WERI-Rb-1 (cell line): ENCODE measurements at regions not wholly inside any gene's neighbourhood (a gene's known extent, or its start where the extent isn't known, plus 50 kb on each side); places are given as distances from the start of the nearest gene placed in this dataset.

Experiments
- DNase-seq: peaks from one replicate; pipeline ENCODE4 v3.0.0-alpha.2; 2020
- H3K27ac ChIP-seq: fragments of 250-450 bp; sonication (Bioruptor Pico); 2 replicates; pipeline ENCODE4 v1.5.1; 2020; ENCODE audit warnings: mild to moderate bottlenecking, moderate library complexity
- H3K27me3 ChIP-seq: fragments of 250-450 bp; sonication (Bioruptor Pico); 2 replicates; pipeline ENCODE4 v1.5.1; 2021; ENCODE audit warnings: mild to moderate bottlenecking, low read depth, moderate library complexity; ENCODE audit not compliant: insufficient read depth, severe bottlenecking
- H3K36me3 ChIP-seq: fragments of 250-450 bp; sonication (Bioruptor Pico); 2 replicates; pipeline ENCODE4 v1.5.1; 2020; ENCODE audit warnings: mild to moderate bottlenecking, moderate library complexity
- H3K4me3 ChIP-seq: 2 replicates; pipeline ENCODE4 v1.5.1; 2011; ENCODE audit warnings: low read depth, mild to moderate bottlenecking, control low read depth, low read length
- H3K9me3 ChIP-seq: fragments of 250-450 bp; sonication (Bioruptor Pico); 2 replicates; pipeline ENCODE4 v1.5.1; 2021; ENCODE audit warnings: mild to moderate bottlenecking, moderate library complexity; ENCODE audit not compliant: severe bottlenecking
- CTCF ChIP-seq: IDR thresholded peaks from 2 replicates; pipeline ENCODE4 v1.5.1; 2011; ENCODE audit warnings: low read depth, mild to moderate bottlenecking, control low read depth, inconsistent platforms, low read length

- no peaks in the 10 kb centered on the region for H3K36me3 ChIP-seq
- no peaks in the 10 kb centered on the region for H3K27me3 ChIP-seq
- no peak overlapping the region for H3K27ac ChIP-seq
- no peaks in the 10 kb centered on the region for H3K9me3 ChIP-seq
- no peak for DNase-seq
- no peak overlapping the region for H3K4me3 ChIP-seq
- TF ChIP-seq CTCF, result no peak
These were observed 425.4 kb upstream of the TRIB2 start for GRCh38 chr2:12291303-12291702.

GRCh38 chr2:12293874-12294273 lies 422.9 kb upstream of the TRIB2 start:
- H3K4me3 ChIP-seq, result no peak overlapping the region
- no peaks in the 10 kb centered on the region for H3K27me3 ChIP-seq
- no peaks in the 10 kb centered on the region for H3K36me3 ChIP-seq
- H3K27ac ChIP-seq, result no peak overlapping the region
- DNase-seq, result no peak
- H3K9me3 ChIP-seq, result no peaks in the 10 kb centered on the region
- TF ChIP-seq CTCF, result no peak

- H3K27ac ChIP-seq, result no peak overlapping the region
- H3K27me3 ChIP-seq, result no peaks in the 10 kb centered on the region
- no peak for TF ChIP-seq CTCF
- no peak overlapping the region for H3K4me3 ChIP-seq
- no peaks in the 10 kb centered on the region for H3K36me3 ChIP-seq
- no peak for DNase-seq
- H3K9me3 ChIP-seq, result no peaks in the 10 kb centered on the region
These were observed 420.7 kb upstream of the TRIB2 start for GRCh38 chr2:12295856-12296519.

DNA sequence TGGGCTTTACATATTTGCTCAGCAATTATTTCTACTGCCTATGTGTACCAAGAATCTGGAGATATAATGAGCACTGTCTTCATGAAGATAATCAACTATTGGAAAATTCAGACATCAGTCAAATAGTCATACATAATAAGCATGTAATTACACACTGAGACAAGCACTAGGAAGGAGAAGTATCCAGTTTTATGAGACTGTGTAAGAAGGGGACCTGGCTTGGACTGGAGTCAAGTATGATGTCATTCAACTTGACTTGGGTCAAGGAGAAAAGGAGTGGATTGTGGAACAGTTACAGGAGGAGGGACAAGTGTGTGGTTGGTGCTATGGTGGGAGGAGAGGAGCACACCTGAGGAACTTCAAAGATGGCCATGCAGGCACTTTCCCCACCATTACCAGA lies 419.8 kb upstream of the TRIB2 start:
- DNase-seq, result no peak
- no peak for TF ChIP-seq CTCF
- no peaks in the 10 kb centered on the region for H3K9me3 ChIP-seq
- H3K4me3 ChIP-seq, result no peak overlapping the region
- no peaks in the 10 kb centered on the region for H3K27me3 ChIP-seq
- H3K27ac ChIP-seq, result no peak overlapping the region
- H3K36me3 ChIP-seq, result no peaks in the 10 kb centered on the region

DNA sequence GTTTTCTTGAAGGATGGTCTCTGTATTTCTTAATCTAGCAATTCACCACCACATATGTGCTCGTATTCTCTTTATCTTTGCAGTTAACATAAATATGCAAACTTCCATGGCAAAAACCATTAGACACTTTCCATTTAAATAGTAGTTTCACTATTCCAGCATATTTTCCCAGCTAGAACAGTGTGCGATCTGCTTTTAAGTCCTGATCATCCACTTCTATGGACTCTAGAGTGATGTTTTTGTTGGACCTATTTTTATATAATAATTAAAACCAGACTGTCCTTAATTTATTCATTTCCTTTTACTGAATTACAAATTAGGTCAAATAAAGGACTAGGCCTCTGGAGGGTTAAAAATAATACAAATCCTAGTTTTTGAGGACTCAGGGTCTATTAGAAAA lies 418.4 kb upstream of the TRIB2 start:
- no peaks in the 10 kb centered on the region for H3K9me3 ChIP-seq
- H3K27ac ChIP-seq, result no peak overlapping the region
- H3K27me3 ChIP-seq, result no peaks in the 10 kb centered on the region

More for the DNA sequence above, 418.4 kb upstream of the TRIB2 start:
- no peak overlapping the region for H3K4me3 ChIP-seq
- no peak for DNase-seq
- TF ChIP-seq CTCF, result no peak
- H3K36me3 ChIP-seq, result no peaks in the 10 kb centered on the region
